SK-N-SH (cell line): ENCODE measurements at regions not wholly inside any gene's neighbourhood (a gene's known extent, or its start where the extent isn't known, plus 50 kb on each side); places are given as distances from the start of the nearest gene placed in this dataset.

Source experiments
- CTCF ChIA-PET: fragments of 300-600, 350-600 bp; formaldehyde crosslinking; extraction: SDS; loops from one replicate; lab custom pipeline; 2021; lab: Yijun Ruan, JAX
- POLR2A ChIA-PET: fragments of 350-600 bp; sonication (Branson Sonifier 250); formaldehyde crosslinking; extraction: SDS; loops from one replicate; lab custom pipeline; 2020; ENCODE audit warnings: antibody characterized with exemption, inconsistent platforms; lab: Yijun Ruan, JAX
- DNase-seq: peaks from one replicate; pipeline ENCODE4 v3.0.0; 2012
- H2AFZ ChIP-seq: fragments of 200-600 bp; sonication (generic); 2 replicates; pipeline ENCODE4 v1.8.1; 2016; ENCODE audit warnings: antibody characterized with exemption, mild to moderate bottlenecking, low read depth
- H3F3A ChIP-seq: fragments of 200-600 bp; sonication (generic); replicated peaks from 2 replicates; pipeline ENCODE3; 2016; ENCODE audit warnings: antibody characterized with exemption, mild to moderate bottlenecking; ENCODE audit not compliant: insufficient read depth
- H3K27ac ChIP-seq, 2 experiments: fragments of 200-500 bp in 1 of 2; fragments of 200-600 bp in 1 of 2; sonication (Bioruptor generic) in 1 of 2; sonication (generic), shearing (Covaris generic) in 1 of 2; 2 replicates each; pipeline versions ENCODE4 v1.5.1 to v1.6.1; 2014 to 2016; ENCODE audit warnings: low read depth in 2 of 2, inconsistent platforms in 1 of 2, low read length in 1 of 2, mild to moderate bottlenecking in 1 of 2, mixed read lengths in 1 of 2
- H3K27me3 ChIP-seq: fragments of 200-600 bp; sonication (generic), shearing (Covaris generic); 2 replicates; pipeline ENCODE4 v1.6.1; 2016; ENCODE audit warnings: mixed run types; ENCODE audit not compliant: insufficient read depth
- H3K36me3 ChIP-seq, 2 experiments: fragments of 200-500 bp in 1 of 2; fragments of 200-600 bp in 1 of 2; sonication (Bioruptor generic) in 1 of 2; sonication (generic) in 1 of 2; replicated peaks in 1 of 2; 2 replicates each; pipeline versions ENCODE3 to v1.5.1; 2014 to 2016; ENCODE audit warnings: low read length in 1 of 2, mild to moderate bottlenecking in 1 of 2; ENCODE audit not compliant: insufficient read depth in 2 of 2, control insufficient read depth in 1 of 2
- H3K4me1 ChIP-seq, 2 experiments: fragments of 200-500 bp in 1 of 2; fragments of 200-600 bp in 1 of 2; sonication (Bioruptor generic) in 1 of 2; sonication (generic), shearing (Covaris generic) in 1 of 2; 2 replicates each; pipeline versions ENCODE4 v1.5.1 to v1.6.1; 2014 to 2016; ENCODE audit warnings: low read depth in 1 of 2, low read length in 1 of 2, mixed run types in 1 of 2; ENCODE audit not compliant: insufficient read depth in 2 of 2, control insufficient read depth in 1 of 2
- H3K4me2 ChIP-seq: fragments of 200-600 bp; sonication (generic), shearing (Covaris generic); 2 replicates; pipeline ENCODE4 v1.6.1; 2017; ENCODE audit warnings: mixed run types
- H3K4me3 ChIP-seq, 2 experiments: fragments of 200-500 bp in 1 of 2; fragments of 200-600 bp in 1 of 2; sonication (Bioruptor generic) in 1 of 2; sonication (generic), shearing (Covaris generic) in 1 of 2; 2 replicates each; pipeline versions ENCODE4 v1.5.1 to v1.8.1; 2014 to 2016; ENCODE audit warnings: low read depth in 2 of 2, inconsistent platforms in 1 of 2, low read length in 1 of 2, mild to moderate bottlenecking in 1 of 2, mixed read lengths in 1 of 2, moderate library complexity in 1 of 2
- H3K79me2 ChIP-seq: fragments of 200-600 bp; sonication (generic); 2 replicates; pipeline ENCODE4 v1.8.1; 2017; ENCODE audit warnings: mild to moderate bottlenecking; ENCODE audit not compliant: insufficient read depth
- H3K9ac ChIP-seq: fragments of 200-600 bp; sonication (generic); 2 replicates; pipeline ENCODE4 v1.6.1; 2017; ENCODE audit warnings: mixed run types
- H3K9me2 ChIP-seq: fragments of 200-600 bp; sonication (generic); 2 replicates; pipeline ENCODE4 v1.6.1; 2017; ENCODE audit warnings: mixed run types
- H3K9me3 ChIP-seq: fragments of 200-600 bp; sonication (generic); 2 replicates; pipeline ENCODE4 v1.6.1; 2017; ENCODE audit warnings: mixed run types, mild to moderate bottlenecking, moderate library complexity
- H4K20me1 ChIP-seq: fragments of 200-600 bp; sonication (generic); 2 replicates; pipeline ENCODE4 v1.6.1; 2017; ENCODE audit warnings: mild to moderate bottlenecking, mixed run types; ENCODE audit not compliant: insufficient read depth
- FOSL2 ChIP-seq: IDR thresholded peaks from 2 replicates; pipeline ENCODE4 v1.4.0; 2012; ENCODE audit warnings: low read depth, mild to moderate bottlenecking, moderate library complexity, borderline replicate concordance
- GABPA ChIP-seq: IDR thresholded peaks from 2 replicates; pipeline ENCODE4 v1.4.0; 2012; ENCODE audit warnings: low read depth, mild to moderate bottlenecking
- NFIC ChIP-seq: IDR thresholded peaks from 2 replicates; pipeline ENCODE4 v1.4.0; 2012; ENCODE audit warnings: borderline replicate concordance
- RFX5 ChIP-seq: IDR thresholded peaks from 2 replicates; pipeline ENCODE4 v1.6.1; 2012; ENCODE audit warnings: mild to moderate bottlenecking, improper control_type of control experiment, low read length
- TAF1 ChIP-seq: IDR thresholded peaks from 2 replicates; pipeline ENCODE4 v1.6.1; 2012; ENCODE audit warnings: low read depth, mild to moderate bottlenecking, low read length, moderate library complexity, borderline replicate concordance
- TCF12 ChIP-seq: IDR thresholded peaks from 2 replicates; pipeline ENCODE4 v1.4.0; 2012
- WGBS: methylation state at CpG from one replicate; pipeline ENCODE4 v1.1.6; 2017; ENCODE audit warnings: low lambda C conversion rate; 5-methylcytosine and 5-hydroxymethylcytosine counted together
- TF ChIP-seq, protein P1 (sequence below): IDR thresholded peaks from 2 replicates; pipeline ENCODE4 v1.6.1; 2012; ENCODE audit warnings: mild to moderate bottlenecking, low read depth, low read length, moderate library complexity
- TF ChIP-seq, protein P2 (sequence below): IDR thresholded peaks from 2 replicates; pipeline ENCODE4 v1.4.0; 2012; ENCODE audit warnings: low read depth, borderline replicate concordance
- TF ChIP-seq, protein P3 (sequence below): fragments of 200-600 bp; sonication (generic); IDR thresholded peaks from 2 replicates; pipeline ENCODE4 v1.6.1; 2017; ENCODE audit warnings: antibody characterized with exemption, mild to moderate bottlenecking, moderate library complexity
- TF ChIP-seq, protein P4 (sequence below): IDR thresholded peaks from 2 replicates; pipeline ENCODE4; 2012

DNA sequence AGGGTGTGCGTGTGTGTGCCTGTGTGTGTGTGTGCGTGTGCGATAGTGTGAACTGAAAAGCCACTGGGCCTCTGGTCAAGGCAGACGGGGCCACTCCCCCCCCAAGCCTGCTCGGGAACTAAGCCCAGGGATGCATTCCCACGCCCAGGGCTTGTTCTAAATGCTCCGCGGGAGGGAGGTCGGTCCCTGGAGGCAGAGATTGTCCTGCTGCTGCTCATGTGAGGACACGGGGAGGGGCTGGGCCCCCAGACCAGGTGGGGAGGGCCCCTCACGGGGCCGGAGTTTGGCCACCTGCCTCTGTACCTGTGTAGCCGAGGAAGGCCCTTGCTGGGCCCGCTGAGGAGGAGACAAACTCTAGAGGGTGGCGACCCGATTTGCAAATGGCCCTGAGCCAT is 93.9 kb downstream of the PDGFA start (continued):
- TF ChIP-seq, protein P1, sequence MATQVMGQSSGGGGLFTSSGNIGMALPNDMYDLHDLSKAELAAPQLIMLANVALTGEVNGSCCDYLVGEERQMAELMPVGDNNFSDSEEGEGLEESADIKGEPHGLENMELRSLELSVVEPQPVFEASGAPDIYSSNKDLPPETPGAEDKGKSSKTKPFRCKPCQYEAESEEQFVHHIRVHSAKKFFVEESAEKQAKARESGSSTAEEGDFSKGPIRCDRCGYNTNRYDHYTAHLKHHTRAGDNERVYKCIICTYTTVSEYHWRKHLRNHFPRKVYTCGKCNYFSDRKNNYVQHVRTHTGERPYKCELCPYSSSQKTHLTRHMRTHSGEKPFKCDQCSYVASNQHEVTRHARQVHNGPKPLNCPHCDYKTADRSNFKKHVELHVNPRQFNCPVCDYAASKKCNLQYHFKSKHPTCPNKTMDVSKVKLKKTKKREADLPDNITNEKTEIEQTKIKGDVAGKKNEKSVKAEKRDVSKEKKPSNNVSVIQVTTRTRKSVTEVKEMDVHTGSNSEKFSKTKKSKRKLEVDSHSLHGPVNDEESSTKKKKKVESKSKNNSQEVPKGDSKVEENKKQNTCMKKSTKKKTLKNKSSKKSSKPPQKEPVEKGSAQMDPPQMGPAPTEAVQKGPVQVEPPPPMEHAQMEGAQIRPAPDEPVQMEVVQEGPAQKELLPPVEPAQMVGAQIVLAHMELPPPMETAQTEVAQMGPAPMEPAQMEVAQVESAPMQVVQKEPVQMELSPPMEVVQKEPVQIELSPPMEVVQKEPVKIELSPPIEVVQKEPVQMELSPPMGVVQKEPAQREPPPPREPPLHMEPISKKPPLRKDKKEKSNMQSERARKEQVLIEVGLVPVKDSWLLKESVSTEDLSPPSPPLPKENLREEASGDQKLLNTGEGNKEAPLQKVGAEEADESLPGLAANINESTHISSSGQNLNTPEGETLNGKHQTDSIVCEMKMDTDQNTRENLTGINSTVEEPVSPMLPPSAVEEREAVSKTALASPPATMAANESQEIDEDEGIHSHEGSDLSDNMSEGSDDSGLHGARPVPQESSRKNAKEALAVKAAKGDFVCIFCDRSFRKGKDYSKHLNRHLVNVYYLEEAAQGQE, result no peak
- TF ChIP-seq GABPA (no peak), FOSL2 (no peak), TCF12 (no peak), RFX5 (no peak)
- TF ChIP-seq, protein P2, sequence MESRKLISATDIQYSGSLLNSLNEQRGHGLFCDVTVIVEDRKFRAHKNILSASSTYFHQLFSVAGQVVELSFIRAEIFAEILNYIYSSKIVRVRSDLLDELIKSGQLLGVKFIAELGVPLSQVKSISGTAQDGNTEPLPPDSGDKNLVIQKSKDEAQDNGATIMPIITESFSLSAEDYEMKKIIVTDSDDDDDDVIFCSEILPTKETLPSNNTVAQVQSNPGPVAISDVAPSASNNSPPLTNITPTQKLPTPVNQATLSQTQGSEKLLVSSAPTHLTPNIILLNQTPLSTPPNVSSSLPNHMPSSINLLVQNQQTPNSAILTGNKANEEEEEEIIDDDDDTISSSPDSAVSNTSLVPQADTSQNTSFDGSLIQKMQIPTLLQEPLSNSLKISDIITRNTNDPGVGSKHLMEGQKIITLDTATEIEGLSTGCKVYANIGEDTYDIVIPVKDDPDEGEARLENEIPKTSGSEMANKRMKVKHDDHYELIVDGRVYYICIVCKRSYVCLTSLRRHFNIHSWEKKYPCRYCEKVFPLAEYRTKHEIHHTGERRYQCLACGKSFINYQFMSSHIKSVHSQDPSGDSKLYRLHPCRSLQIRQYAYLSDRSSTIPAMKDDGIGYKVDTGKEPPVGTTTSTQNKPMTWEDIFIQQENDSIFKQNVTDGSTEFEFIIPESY, result no peak

DNA sequence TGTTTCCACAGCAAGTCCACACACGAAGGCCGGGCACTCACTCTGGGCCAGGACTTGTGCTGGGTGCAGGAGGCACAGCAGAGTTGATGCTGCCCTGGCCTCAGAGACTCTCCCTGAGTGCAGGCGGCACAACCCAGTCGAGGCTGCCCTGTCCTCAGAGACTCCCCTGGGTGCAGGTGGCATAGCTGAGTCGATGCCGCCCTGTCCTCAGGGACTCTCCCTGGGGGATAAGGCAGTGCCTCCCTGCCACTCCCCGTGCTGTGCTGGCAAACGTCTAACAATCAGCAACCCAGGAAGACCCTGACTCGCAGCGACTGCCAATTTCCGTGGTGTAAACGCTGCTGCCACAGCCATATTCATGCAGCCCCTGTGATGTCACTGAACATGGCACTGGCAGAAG is 93.1 kb downstream of the PDGFA start:
- Histone ChIP-seq H2AFZ (no peak overlapping the region), H4K20me1 (no peaks in the 10 kb centered on the region), H3K9me2 (no peaks in the 10 kb centered on the region), H3K9me3 (no peaks in the 10 kb centered on the region), H3K36me3 (no peaks in the 10 kb centered on the region), H3K9ac (no peak overlapping the region), H3K4me1 (no peaks in the 10 kb centered on the region), H3K79me2 (no peaks in the 10 kb centered on the region), H3K4me2 (no peak overlapping the region), H3F3A (no peaks in the 10 kb centered on the region), H3K4me3 (no peak overlapping the region), H3K27me3 (no peaks in the 10 kb centered on the region; the same call in 1 of the 2 replicates), H3K27ac (no peak overlapping the region)
- ChIA-PET POLR2A (no interaction called here), CTCF (no interaction called here)
- no peak for DNase-seq
- 48% methylated on average over 8 of the region's 12 CpGs for WGBS
- TF ChIP-seq, protein P3, sequence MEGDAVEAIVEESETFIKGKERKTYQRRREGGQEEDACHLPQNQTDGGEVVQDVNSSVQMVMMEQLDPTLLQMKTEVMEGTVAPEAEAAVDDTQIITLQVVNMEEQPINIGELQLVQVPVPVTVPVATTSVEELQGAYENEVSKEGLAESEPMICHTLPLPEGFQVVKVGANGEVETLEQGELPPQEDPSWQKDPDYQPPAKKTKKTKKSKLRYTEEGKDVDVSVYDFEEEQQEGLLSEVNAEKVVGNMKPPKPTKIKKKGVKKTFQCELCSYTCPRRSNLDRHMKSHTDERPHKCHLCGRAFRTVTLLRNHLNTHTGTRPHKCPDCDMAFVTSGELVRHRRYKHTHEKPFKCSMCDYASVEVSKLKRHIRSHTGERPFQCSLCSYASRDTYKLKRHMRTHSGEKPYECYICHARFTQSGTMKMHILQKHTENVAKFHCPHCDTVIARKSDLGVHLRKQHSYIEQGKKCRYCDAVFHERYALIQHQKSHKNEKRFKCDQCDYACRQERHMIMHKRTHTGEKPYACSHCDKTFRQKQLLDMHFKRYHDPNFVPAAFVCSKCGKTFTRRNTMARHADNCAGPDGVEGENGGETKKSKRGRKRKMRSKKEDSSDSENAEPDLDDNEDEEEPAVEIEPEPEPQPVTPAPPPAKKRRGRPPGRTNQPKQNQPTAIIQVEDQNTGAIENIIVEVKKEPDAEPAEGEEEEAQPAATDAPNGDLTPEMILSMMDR, result no peak
- TF ChIP-seq TAF1, result no peak
- no peak for TF ChIP-seq NFIC
- TF ChIP-seq, protein P4, sequence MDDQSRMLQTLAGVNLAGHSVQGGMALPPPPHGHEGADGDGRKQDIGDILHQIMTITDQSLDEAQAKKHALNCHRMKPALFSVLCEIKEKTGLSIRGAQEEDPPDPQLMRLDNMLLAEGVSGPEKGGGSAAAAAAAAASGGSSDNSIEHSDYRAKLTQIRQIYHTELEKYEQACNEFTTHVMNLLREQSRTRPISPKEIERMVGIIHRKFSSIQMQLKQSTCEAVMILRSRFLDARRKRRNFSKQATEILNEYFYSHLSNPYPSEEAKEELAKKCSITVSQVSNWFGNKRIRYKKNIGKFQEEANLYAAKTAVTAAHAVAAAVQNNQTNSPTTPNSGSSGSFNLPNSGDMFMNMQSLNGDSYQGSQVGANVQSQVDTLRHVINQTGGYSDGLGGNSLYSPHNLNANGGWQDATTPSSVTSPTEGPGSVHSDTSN, result no peak
